K562 (cell line): ENCODE measurements at regions not wholly inside any gene's neighbourhood (a gene's known extent, or its start where the extent isn't known, plus 50 kb on each side); places are given as distances from the start of the nearest gene placed in this dataset.

Experiments
- ATAC-seq: fragments of 200-7000 bp; cut with Tn5 transposase; 3 replicates; pipeline ENCODE4 v1.9.1; 2020; ENCODE audit warnings: moderate library complexity
- BruUV-seq: library from RNA; stranded (reverse); fragments of 400-500 nt; replicated peaks from 2 replicates; lab custom pipeline; 2021; lab: Mats Ljungman, UMichigan
- CTCF ChIA-PET: fragments of 300-600 bp; formaldehyde crosslinking; extraction: SDS; loops from one replicate; lab custom pipeline; 2021; ENCODE audit warnings: low intra/inter-chr PET ratio; lab: Yijun Ruan, JAX
- POLR2A ChIA-PET: fragments of 300-600, 350-650 bp; sonication (Branson Sonifier 250); formaldehyde crosslinking; extraction: SDS; loops from one replicate; lab custom pipeline; 2021; ENCODE audit warnings: antibody characterized with exemption, inconsistent platforms; lab: Yijun Ruan, JAX
- DNase-seq, 4 experiments: peaks; one replicate each; pipeline versions ENCODE4 v3.0.0 to v3.0.0-alpha.2; 2011 to 2018; ENCODE audit warnings: low spot score in 3 of 4, mixed read lengths in 3 of 4; ENCODE audit errors: extremely low read depth in 1 of 4
- FAIRE-seq: peaks from 2 replicates; lab custom pipeline; 2011; peaks lifted over from hg19 to GRCh38; lab: Jason Lieb, UNC
- H2AFZ ChIP-seq: 2 replicates; pipeline ENCODE4 v1.6.0; 2011; ENCODE audit warnings: low read depth, low read length, control low read depth, inconsistent platforms
- H3K27ac ChIP-seq: fragments of 200-600 bp; 3 replicates; pipeline ENCODE4 v1.8.0; 2011; ENCODE audit warnings: low read depth, mild to moderate bottlenecking, control low read depth, inconsistent platforms, low read length, moderate library complexity, mixed read lengths; ENCODE audit errors: extremely low read depth
- H3K27me3 ChIP-seq, 2 experiments: fragments of 300-600 bp in 1 of 2; 2 replicates in 1 of 2; 3 replicates in 1 of 2; pipeline versions ENCODE4 v1.6.0 to v1.8.0; 2011; ENCODE audit warnings: inconsistent platforms in 2 of 2, low read length in 2 of 2, mild to moderate bottlenecking in 1 of 2, mixed read lengths in 1 of 2, moderate library complexity in 1 of 2; ENCODE audit not compliant: control insufficient read depth in 2 of 2, insufficient read depth in 2 of 2
- H3K36me3 ChIP-seq: fragments of 300-600 bp; 3 replicates; pipeline ENCODE4 v1.8.0; 2011; ENCODE audit warnings: mild to moderate bottlenecking, low read length, inconsistent platforms; ENCODE audit not compliant: control insufficient read depth, insufficient read depth
- H3K4me1 ChIP-seq, 2 experiments: fragments of 200-600 bp in 1 of 2; replicated peaks in 1 of 2; 2 replicates in 1 of 2; 3 replicates in 1 of 2; pipeline versions ENCODE4 v1.5.1 to v1.8.0; 2011; ENCODE audit warnings: inconsistent platforms in 2 of 2, low read length in 2 of 2, mild to moderate bottlenecking in 1 of 2, mixed read lengths in 1 of 2, moderate library complexity in 1 of 2; ENCODE audit not compliant: control insufficient read depth in 2 of 2, insufficient read depth in 2 of 2
- H3K4me2 ChIP-seq: 2 replicates; pipeline ENCODE4 v1.6.1; 2011; ENCODE audit warnings: low read length, control low read depth, inconsistent platforms, mixed read lengths; ENCODE audit not compliant: insufficient read depth
- H3K4me3 ChIP-seq: fragments of 200-600 bp; sonication (generic), shearing (Covaris generic); 2 replicates; pipeline ENCODE4 v1.5.1; 2016; ENCODE audit warnings: control low read depth, inconsistent platforms
- H3K79me2 ChIP-seq: fragments of 200-600 bp; 3 replicates; pipeline ENCODE4 v1.8.0; 2011; ENCODE audit warnings: low read length, inconsistent platforms; ENCODE audit not compliant: control insufficient read depth, insufficient read depth
- H3K9ac ChIP-seq, 2 experiments: 2 replicates each; pipeline versions ENCODE4 v1.6.0 to v1.6.1; 2011; ENCODE audit warnings: low read depth in 2 of 2, low read length in 2 of 2, control low read depth in 1 of 2, inconsistent platforms in 1 of 2, mild to moderate bottlenecking in 1 of 2, mixed read lengths in 1 of 2; ENCODE audit not compliant: insufficient read depth in 1 of 2
- H3K9me1 ChIP-seq: one replicate; pipeline ENCODE4 v1.6.0; 2011; ENCODE audit warnings: inconsistent platforms, mild to moderate bottlenecking, low read length, moderate library complexity; ENCODE audit not compliant: control insufficient read depth, insufficient read depth
- H3K9me3 ChIP-seq: replicated peaks from 2 replicates; pipeline ENCODE4 v1.5.1; 2011; ENCODE audit warnings: low read depth, low read length, inconsistent platforms; ENCODE audit not compliant: control insufficient read depth, insufficient read depth
- H4K20me1 ChIP-seq: replicated peaks from 2 replicates; pipeline ENCODE4 v1.6.1; 2011; ENCODE audit warnings: low read length, inconsistent platforms, mixed read lengths; ENCODE audit not compliant: control insufficient read depth, insufficient read depth
- BACH1 ChIP-seq: fragments of 200-800 bp; sonication (Bioruptor generic); IDR thresholded peaks from 2 replicates; pipeline ENCODE4 v1.6.1; 2016; ENCODE audit warnings: missing genetic modification characterization, missing compliant biosample characterization
- BDP1 ChIP-seq: IDR thresholded peaks from 3 replicates; pipeline ENCODE4 v1.6.1; 2011; ENCODE audit not compliant: insufficient read length, insufficient read depth
- MAFF ChIP-seq: IDR thresholded peaks from 2 replicates; pipeline ENCODE4 v1.6.1; 2012; ENCODE audit warnings: low read length, improper control_type of control experiment
- SP2 ChIP-seq: IDR thresholded peaks from 2 replicates; pipeline ENCODE4 v1.6.1; 2011; ENCODE audit warnings: mild to moderate bottlenecking, low read depth, low read length, moderate library complexity; ENCODE audit not compliant: poor library complexity, severe bottlenecking; ENCODE audit errors: extremely low read depth
- ZEB2 ChIP-seq: fragments of 450-650 bp; IDR thresholded peaks from 2 replicates; pipeline ENCODE4 v1.6.1; 2016
- ZNF133 ChIP-seq: fragments of 250-450 bp; sonication (Bioruptor Pico); IDR thresholded peaks from 2 replicates; pipeline ENCODE4 v1.4.0; 2020; ENCODE audit warnings: mild to moderate bottlenecking
- ZNF3 ChIP-seq: fragments of 250-450 bp; sonication (Bioruptor Pico); IDR thresholded peaks from 2 replicates; pipeline ENCODE4 v1.5.0; 2021; ENCODE audit warnings: mild to moderate bottlenecking, moderate library complexity
- WGBS: fragments of 100-300 bp; shearing (Covaris generic); methylation state at CpG from one replicate; pipeline ENCODE4 v1.1.6; 2016; ENCODE audit warnings: low coverage, mixed read lengths; ENCODE audit not compliant: insufficient coverage; ENCODE audit errors: missing lambda C conversion rate; 5-methylcytosine and 5-hydroxymethylcytosine counted together
- in situ Hi-C: fragments of 300-500 bp; cut with MboI; formaldehyde crosslinking; loops from 4 replicates; pipeline ENCODE4 v1.15.0; 2018; ENCODE audit warnings: inconsistent platforms, mixed read lengths
- intact Hi-C: fragments of 100-400 bp; cut with micrococcal nuclease; formaldehyde crosslinking; loops from 2 replicates; pipeline ENCODE4 v1.14.2; 2022
- TF ChIP-seq, protein P1 (sequence below): fragments of 250-450 bp; sonication (Bioruptor Pico); IDR thresholded peaks from 2 replicates; pipeline ENCODE4 v1.5.0; 2020; ENCODE audit warnings: mild to moderate bottlenecking
- TF ChIP-seq, protein P2 (sequence below): fragments of 250-450 bp; sonication (Bioruptor Pico); IDR thresholded peaks from 2 replicates; pipeline ENCODE4 v1.5.0; 2022; ENCODE audit warnings: mild to moderate bottlenecking
- TF ChIP-seq, protein P3 (sequence below): fragments of 250-450 bp; sonication (Bioruptor Pico); IDR thresholded peaks from 2 replicates; pipeline ENCODE4 v1.5.1; 2021; ENCODE audit warnings: mild to moderate bottlenecking

DNA sequence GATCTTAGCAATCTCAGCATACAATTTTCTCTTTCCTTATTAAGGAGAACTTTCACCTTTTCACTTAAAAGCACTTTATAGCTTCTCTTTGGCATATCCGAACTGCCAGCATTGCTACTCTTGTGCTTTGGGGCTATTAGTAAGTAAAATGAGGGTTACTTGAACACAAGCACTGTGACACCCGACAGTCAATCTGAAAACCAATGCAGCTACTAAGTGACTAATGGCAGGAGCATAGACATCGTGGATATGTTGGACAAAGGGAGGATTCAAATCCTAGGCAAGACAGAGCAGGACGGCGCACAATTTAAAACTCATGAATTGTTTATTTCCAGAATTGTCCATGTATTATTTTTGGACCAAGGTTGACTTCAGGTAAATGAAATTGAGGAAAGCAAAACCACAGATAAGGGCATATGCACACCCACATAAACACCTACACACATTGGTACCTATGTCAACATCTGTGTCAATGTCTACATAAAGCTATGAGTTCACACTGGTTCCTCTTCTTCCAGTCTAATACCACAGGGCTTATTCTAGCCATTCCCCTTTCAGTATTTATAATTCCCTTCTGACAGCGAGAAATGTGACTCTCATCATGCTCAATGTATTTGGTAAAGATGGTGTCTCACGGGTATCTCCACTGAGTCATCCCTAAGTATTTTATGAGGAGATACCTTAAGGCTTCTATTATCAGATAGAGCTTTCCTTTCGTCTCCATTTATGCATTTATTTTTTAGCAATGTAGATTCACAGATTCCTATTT, 75.3 kb upstream of the RALGPS2 start (continued):
- TF ChIP-seq, protein P1, sequence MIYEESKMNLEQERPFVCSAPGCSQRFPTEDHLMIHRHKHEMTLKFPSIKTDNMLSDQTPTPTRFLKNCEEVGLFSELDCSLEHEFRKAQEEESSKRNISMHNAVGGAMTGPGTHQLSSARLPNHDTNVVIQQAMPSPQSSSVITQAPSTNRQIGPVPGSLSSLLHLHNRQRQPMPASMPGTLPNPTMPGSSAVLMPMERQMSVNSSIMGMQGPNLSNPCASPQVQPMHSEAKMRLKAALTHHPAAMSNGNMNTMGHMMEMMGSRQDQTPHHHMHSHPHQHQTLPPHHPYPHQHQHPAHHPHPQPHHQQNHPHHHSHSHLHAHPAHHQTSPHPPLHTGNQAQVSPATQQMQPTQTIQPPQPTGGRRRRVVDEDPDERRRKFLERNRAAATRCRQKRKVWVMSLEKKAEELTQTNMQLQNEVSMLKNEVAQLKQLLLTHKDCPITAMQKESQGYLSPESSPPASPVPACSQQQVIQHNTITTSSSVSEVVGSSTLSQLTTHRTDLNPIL (CRISPR knock-in tag), result no peak
- TF ChIP-seq, protein P2, sequence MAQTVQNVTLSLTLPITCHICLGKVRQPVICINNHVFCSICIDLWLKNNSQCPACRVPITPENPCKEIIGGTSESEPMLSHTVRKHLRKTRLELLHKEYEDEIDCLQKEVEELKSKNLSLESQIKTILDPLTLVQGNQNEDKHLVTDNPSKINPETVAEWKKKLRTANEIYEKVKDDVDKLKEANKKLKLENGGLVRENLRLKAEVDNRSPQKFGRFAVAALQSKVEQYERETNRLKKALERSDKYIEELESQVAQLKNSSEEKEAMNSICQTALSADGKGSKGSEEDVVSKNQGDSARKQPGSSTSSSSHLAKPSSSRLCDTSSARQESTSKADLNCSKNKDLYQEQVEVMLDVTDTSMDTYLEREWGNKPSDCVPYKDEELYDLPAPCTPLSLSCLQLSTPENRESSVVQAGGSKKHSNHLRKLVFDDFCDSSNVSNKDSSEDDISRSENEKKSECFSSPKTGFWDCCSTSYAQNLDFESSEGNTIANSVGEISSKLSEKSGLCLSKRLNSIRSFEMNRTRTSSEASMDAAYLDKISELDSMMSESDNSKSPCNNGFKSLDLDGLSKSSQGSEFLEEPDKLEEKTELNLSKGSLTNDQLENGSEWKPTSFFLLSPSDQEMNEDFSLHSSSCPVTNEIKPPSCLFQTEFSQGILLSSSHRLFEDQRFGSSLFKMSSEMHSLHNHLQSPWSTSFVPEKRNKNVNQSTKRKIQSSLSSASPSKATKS (CRISPR knock-in tag), result no peak
- no peak for TF ChIP-seq BACH1
- TF ChIP-seq SP2, result no peak
- TF ChIP-seq MAFF, result no peak
- TF ChIP-seq, all 486 proteins: peak for 0

DNA sequence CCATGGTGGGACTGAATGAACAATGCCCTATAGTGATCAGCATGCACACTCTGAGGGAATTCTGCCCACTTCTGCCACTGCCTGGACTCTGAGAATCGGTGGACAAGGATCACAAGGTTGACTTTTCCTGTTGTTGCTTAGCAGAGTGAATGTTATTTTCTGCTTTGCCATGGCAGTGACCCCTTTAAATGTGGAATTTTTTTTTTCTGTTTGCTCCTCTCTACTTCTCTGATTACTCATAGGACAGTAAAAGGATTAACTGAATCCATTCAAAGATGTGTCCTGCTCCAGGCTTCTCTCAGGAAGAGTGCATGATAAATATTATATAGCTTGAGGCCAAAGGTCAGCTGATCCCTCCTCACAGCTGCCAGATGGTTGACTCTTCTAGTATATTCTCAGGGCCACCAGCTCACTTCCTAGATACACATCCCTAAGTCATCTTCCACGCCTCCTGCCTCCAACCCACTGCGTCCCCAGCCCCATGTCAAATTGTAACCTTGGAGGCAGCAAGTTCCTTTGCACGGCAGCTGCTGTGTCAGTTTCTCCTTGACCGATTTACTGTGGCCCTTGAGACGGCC, 74.0 kb upstream of the RALGPS2 start:
- Histone ChIP-seq H3K9me3 (no peaks in the 10 kb centered on the region), H4K20me1 (no peaks in the 10 kb centered on the region), H3K79me2 (no peaks in the 10 kb centered on the region), H3K4me1 (no peaks in the 10 kb centered on the region), H3K4me3 (no peak overlapping the region), H3K27me3 (peaks cover under 1 to 11% of the 10 kb centered on the region in 2 experiments; a peak in 3 of 5 replicates), H3K36me3 (no peaks in the 10 kb centered on the region), H2AFZ (no peak overlapping the region), H3K9me1 (no peaks in the 10 kb centered on the region), H3K9ac (no peak overlapping the region), H3K27ac (no peak overlapping the region), H3K4me2 (no peak overlapping the region)
- under 1% methylated on average over 6 of the region's 6 CpGs for WGBS
- intact Hi-C loops, result no loop called here
- BruUV-seq, result no TSS peak
- in situ Hi-C loops, result no loop called here
- ChIA-PET CTCF (no interaction called here), POLR2A (interaction anchor here (0.8 kb wide), 1 partner anchor 79 kb away, joined by 3 read pairs; no protein-coding TSS in a partner anchor)
- TF ChIP-seq BDP1 (no peak), ZNF133 (CRISPR knock-in tag) (no peak), ZEB2 (no peak), ZNF3 (CRISPR knock-in tag) (no peak)
- TF ChIP-seq, protein P3, sequence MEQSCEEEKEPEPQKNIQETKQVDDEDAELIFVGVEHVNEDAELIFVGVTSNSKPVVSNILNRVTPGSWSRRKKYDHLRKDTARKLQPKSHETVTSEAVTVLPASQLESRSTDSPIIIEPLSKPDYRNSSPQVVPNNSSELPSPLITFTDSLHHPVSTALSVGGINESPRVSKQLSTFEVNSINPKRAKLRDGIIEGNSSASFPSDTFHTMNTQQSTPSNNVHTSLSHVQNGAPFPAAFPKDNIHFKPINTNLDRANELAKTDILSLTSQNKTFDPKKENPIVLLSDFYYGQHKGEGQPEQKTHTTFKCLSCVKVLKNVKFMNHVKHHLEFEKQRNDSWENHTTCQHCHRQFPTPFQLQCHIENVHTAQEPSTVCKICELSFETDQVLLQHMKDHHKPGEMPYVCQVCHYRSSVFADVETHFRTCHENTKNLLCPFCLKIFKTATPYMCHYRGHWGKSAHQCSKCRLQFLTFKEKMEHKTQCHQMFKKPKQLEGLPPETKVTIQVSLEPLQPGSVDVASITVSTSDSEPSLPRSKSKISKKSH (CRISPR knock-in tag), result no peak
- no peak for FAIRE-seq
- DNase-seq, result no peak
- ATAC-seq, result no peak
